T-helper 2 cell treated with Interferon-gamma antibody and Interleukin-4, amounts not matched to agents 5 μg/mL and 100 μg/mL, for 36 hours (primary cell): ENCODE measurements at regions not wholly inside any gene's neighbourhood (a gene's known extent, or its start where the extent isn't known, plus 50 kb on each side); places are given as distances from the start of the nearest gene placed in this dataset.
A peak's percentile ranks its signal among the peaks of the same experiment; 100 is the strongest.

Experiments used
- DNase-seq: peaks from one replicate; pipeline ENCODE4 v3.0.0; 2021; ENCODE audit warnings: low spot score
- H3K27ac Mint-ChIP-seq: one replicate; pipeline ENCODE4 v1.8.0; 2021; ENCODE audit warnings: mild to moderate bottlenecking, mixed read lengths
- H3K27me3 Mint-ChIP-seq: one replicate; pipeline ENCODE4 v1.8.0; 2021; ENCODE audit warnings: low read depth, mixed read lengths
- H3K36me3 Mint-ChIP-seq: one replicate; pipeline ENCODE4 v1.8.0; 2021; ENCODE audit warnings: low read depth, mixed read lengths
- H3K4me1 Mint-ChIP-seq: one replicate; pipeline ENCODE4 v1.8.0; 2021; ENCODE audit warnings: low read depth, mixed read lengths
- H3K4me3 Mint-ChIP-seq: one replicate; pipeline ENCODE4 v1.8.0; 2022; ENCODE audit warnings: mild to moderate bottlenecking, moderate library complexity, mixed read lengths
- H3K9me3 Mint-ChIP-seq: one replicate; pipeline ENCODE4 v1.8.0; 2021; ENCODE audit warnings: mixed read lengths

- peaks cover 22% of the 10 kb centered on the region for H3K36me3 Mint-ChIP-seq
- peak; percentile 59 for DNase-seq
- H3K27me3 Mint-ChIP-seq, result no peaks in the 10 kb centered on the region
- H3K9me3 Mint-ChIP-seq, result peaks cover 25% of the 10 kb centered on the region
- H3K27ac Mint-ChIP-seq, result peak overlapping the region; percentile 93
- H3K4me3 Mint-ChIP-seq, result peak overlapping the region; percentile 76
- H3K4me1 Mint-ChIP-seq, result peaks cover 58% of the 10 kb centered on the region
Measured at GRCh38 chr14:89641495-89642175, 224.6 kb upstream of the FOXN3 start.

- peak overlapping the region; percentile 8 for H3K4me3 Mint-ChIP-seq
- H3K36me3 Mint-ChIP-seq, result peaks cover 24% of the 10 kb centered on the region
- no peak for DNase-seq
- H3K27ac Mint-ChIP-seq, result peak overlapping the region; percentile 56
- H3K9me3 Mint-ChIP-seq, result peaks cover 26% of the 10 kb centered on the region
- H3K4me1 Mint-ChIP-seq, result peaks cover 60% of the 10 kb centered on the region
- no peaks in the 10 kb centered on the region for H3K27me3 Mint-ChIP-seq
Measured at GRCh38 chr14:89640141-89640540, 223.1 kb upstream of the FOXN3 start.

- Mint-ChIP-seq H3K27ac (peak overlapping the region; percentile 56), H3K4me3 (peak overlapping the region; percentile 8)
- no peak for DNase-seq
Measured at GRCh38 chr14:89639687-89640086, 222.7 kb upstream of the FOXN3 start.

DNA sequence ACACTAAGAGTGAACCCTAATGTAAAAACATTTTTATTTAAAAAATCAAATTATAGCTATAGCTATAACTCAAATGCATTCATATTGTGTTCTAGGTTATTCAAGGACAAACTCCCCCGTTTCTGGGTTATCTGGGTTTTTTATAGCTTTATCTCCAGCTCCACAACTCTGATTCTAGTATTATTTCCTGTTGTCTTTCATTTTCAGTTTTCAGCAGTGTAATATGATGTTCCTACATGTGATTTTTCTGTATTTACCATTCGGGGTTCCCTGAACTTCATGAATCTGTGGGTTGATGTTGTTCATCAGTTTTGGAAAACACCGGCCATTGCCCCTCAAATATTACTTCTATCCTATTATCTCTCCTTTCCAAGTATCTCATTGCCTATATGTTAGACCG lies 221.9 kb upstream of the FOXN3 start:
- H3K4me3 Mint-ChIP-seq, result peak overlapping the region; percentile 33
- H3K27me3 Mint-ChIP-seq, result no peaks in the 10 kb centered on the region
- H3K27ac Mint-ChIP-seq, result peak overlapping the region; percentile 65
- peaks cover 22% of the 10 kb centered on the region for H3K36me3 Mint-ChIP-seq
- H3K9me3 Mint-ChIP-seq, result peaks cover 19% of the 10 kb centered on the region
- peaks cover 55% of the 10 kb centered on the region for H3K4me1 Mint-ChIP-seq
- no peak for DNase-seq

More at GRCh38 chr14:89639687-89640086, 222.7 kb upstream of the FOXN3 start:
- peaks cover 24% of the 10 kb centered on the region for H3K36me3 Mint-ChIP-seq
- H3K4me1 Mint-ChIP-seq, result peaks cover 60% of the 10 kb centered on the region
- peaks cover 26% of the 10 kb centered on the region for H3K9me3 Mint-ChIP-seq
- no peaks in the 10 kb centered on the region for H3K27me3 Mint-ChIP-seq

GRCh38 chr14:89637581-89637980 lies 220.5 kb upstream of the FOXN3 start:
- peaks cover 50% of the 10 kb centered on the region for H3K4me1 Mint-ChIP-seq
- H3K27ac Mint-ChIP-seq, result no peak overlapping the region
- H3K4me3 Mint-ChIP-seq, result no peak overlapping the region
- no peaks in the 10 kb centered on the region for H3K27me3 Mint-ChIP-seq
- H3K9me3 Mint-ChIP-seq, result peaks cover 16% of the 10 kb centered on the region
- peaks cover 18% of the 10 kb centered on the region for H3K36me3 Mint-ChIP-seq
- no peak for DNase-seq

GRCh38 chr14:89635615-89636014 lies 218.6 kb upstream of the FOXN3 start:
- Mint-ChIP-seq H3K9me3 (peaks cover 16% of the 10 kb centered on the region), H3K4me3 (no peak overlapping the region), H3K4me1 (peaks cover 42% of the 10 kb centered on the region), H3K27ac (no peak overlapping the region), H3K27me3 (no peaks in the 10 kb centered on the region), H3K36me3 (peaks cover 11% of the 10 kb centered on the region)
- no peak for DNase-seq

DNA sequence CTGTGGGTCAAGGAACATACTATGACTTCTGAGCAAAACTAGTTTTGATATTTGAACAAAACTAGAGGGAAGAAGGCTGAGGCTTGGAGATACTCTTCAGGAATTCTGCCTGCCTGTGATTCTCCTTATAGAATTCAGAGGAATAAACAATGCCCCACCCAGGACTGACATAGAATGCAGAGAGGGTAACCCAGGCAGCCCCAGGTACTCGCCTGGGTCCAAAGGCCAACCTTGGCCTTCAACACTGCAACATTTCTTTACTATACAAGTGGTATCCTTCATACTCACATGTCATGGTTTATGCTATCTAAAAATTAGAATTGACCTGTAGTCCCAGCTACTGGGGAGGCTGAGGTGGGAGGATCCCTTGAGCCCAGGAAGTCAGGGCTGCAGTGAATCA lies 217.0 kb upstream of the FOXN3 start:
- Mint-ChIP-seq H3K4me3 (no peak overlapping the region), H3K27me3 (no peaks in the 10 kb centered on the region), H3K4me1 (peaks cover 40% of the 10 kb centered on the region), H3K27ac (no peak overlapping the region), H3K36me3 (peaks cover 3% of the 10 kb centered on the region), H3K9me3 (peaks cover 7% of the 10 kb centered on the region)
- DNase-seq, result no peak

GRCh38 chr14:89630101-89630829 lies 213.2 kb upstream of the FOXN3 start:
- Mint-ChIP-seq H3K36me3 (peaks cover 20% of the 10 kb centered on the region), H3K4me1 (peaks cover 46% of the 10 kb centered on the region), H3K27ac (peak overlapping the region; percentile 54), H3K27me3 (no peaks in the 10 kb centered on the region), H3K9me3 (peaks cover 26% of the 10 kb centered on the region), H3K4me3 (no peak overlapping the region)
- no peak for DNase-seq

DNA sequence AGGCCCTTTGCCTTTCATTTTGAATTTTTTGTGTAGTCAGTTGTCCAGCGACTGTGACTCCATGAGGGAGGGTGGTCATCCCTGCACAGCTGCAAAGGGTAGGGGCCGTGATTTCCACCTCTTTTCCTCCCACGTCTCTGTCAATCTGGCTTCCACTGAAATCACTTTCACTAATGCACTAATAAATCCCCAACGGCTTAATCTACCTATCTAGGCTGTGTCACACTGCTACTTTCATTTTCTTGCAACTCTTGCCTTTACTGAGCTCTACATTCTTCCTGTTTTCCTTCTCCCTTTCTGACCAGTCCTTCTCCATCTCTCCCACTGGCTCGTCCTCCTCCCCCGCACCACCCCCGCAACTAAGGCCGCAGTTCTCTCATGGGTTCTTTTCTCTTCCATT lies 212.3 kb upstream of the FOXN3 start:
- peak overlapping the region; percentile 6 for H3K4me3 Mint-ChIP-seq

GRCh38 chr14:89628521-89628920 lies 211.5 kb upstream of the FOXN3 start:
- Mint-ChIP-seq H3K27ac (no peak overlapping the region), H3K4me1 (peaks cover 46% of the 10 kb centered on the region), H3K9me3 (peaks cover 26% of the 10 kb centered on the region), H3K36me3 (peaks cover 20% of the 10 kb centered on the region), H3K4me3 (no peak overlapping the region), H3K27me3 (no peaks in the 10 kb centered on the region)
- no peak for DNase-seq

More for the DNA sequence above, 212.3 kb upstream of the FOXN3 start:
- peaks cover 46% of the 10 kb centered on the region for H3K4me1 Mint-ChIP-seq
- H3K27ac Mint-ChIP-seq, result peak overlapping the region; percentile 75
- H3K27me3 Mint-ChIP-seq, result no peaks in the 10 kb centered on the region
- H3K36me3 Mint-ChIP-seq, result peaks cover 20% of the 10 kb centered on the region
- H3K9me3 Mint-ChIP-seq, result peaks cover 26% of the 10 kb centered on the region
- DNase-seq, result no peak

GRCh38 chr14:89626233-89626806 lies 209.3 kb upstream of the FOXN3 start:
- peak; percentile 45 for DNase-seq
- H3K36me3 Mint-ChIP-seq, result peaks cover 19% of the 10 kb centered on the region
- no peak overlapping the region for H3K4me3 Mint-ChIP-seq
- peak overlapping the region; percentile 82 for H3K27ac Mint-ChIP-seq
- no peaks in the 10 kb centered on the region for H3K27me3 Mint-ChIP-seq
- peaks cover 51% of the 10 kb centered on the region for H3K4me1 Mint-ChIP-seq
- peaks cover 26% of the 10 kb centered on the region for H3K9me3 Mint-ChIP-seq

- Mint-ChIP-seq H3K4me3 (no peak overlapping the region), H3K4me1 (peaks cover 51% of the 10 kb centered on the region), H3K9me3 (peaks cover 26% of the 10 kb centered on the region), H3K27me3 (no peaks in the 10 kb centered on the region), H3K27ac (peak overlapping the region; percentile 82), H3K36me3 (peaks cover 19% of the 10 kb centered on the region)
- DNase-seq, result no peak
Measured at GRCh38 chr14:89625731-89626232, 208.7 kb upstream of the FOXN3 start.

DNA sequence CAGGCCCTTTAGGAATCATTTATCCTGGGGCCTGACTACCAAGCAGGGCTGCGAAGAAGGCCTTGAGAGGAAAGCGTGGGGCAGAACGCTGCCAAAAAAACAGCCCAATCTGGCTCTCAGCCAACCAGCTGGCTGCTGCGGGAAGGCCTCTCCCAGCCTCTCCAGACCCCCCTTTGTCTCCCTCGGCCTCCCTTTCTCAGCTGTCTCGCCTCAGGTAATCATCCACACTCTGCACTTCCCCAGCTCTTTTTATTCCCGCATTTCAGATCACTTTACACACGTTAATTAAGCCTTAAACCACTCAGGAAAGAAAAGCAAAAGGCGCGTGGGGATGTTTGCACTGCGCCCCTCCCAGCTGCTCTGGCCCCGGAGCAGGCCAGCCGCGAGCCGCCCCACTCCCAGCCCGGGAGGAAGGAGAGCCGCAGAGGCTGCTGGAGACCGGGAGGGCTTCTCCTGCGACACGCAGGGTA lies 208.2 kb upstream of the FOXN3 start:
- Mint-ChIP-seq H3K4me1 (peaks cover 52% of the 10 kb centered on the region), H3K27ac (no peak overlapping the region), H3K4me3 (no peak overlapping the region), H3K36me3 (peaks cover 19% of the 10 kb centered on the region), H3K9me3 (peaks cover 26% of the 10 kb centered on the region), H3K27me3 (no peaks in the 10 kb centered on the region)
- DNase-seq, result no peak
